H9 (cell line): ENCODE measurements at regions not wholly inside any gene's neighbourhood (a gene's known extent, or its start where the extent isn't known, plus 50 kb on each side); places are given as distances from the start of the nearest gene placed in this dataset.

Source experiments
- DNase-seq: peaks from one replicate; pipeline ENCODE4 v3.0.0-alpha.2; 2017
- H2AFZ ChIP-seq: one replicate; pipeline ENCODE4 v1.6.1; 2013; ENCODE audit warnings: mild to moderate bottlenecking, low read length, control low read depth, moderate library complexity
- H2AK5ac ChIP-seq: 2 replicates; pipeline ENCODE4 v1.6.1; 2013; ENCODE audit warnings: low read length, control low read depth, mixed read lengths; ENCODE audit not compliant: insufficient read length
- H2BK120ac ChIP-seq: one replicate; pipeline ENCODE4 v1.6.1; 2013; ENCODE audit warnings: low read depth, mild to moderate bottlenecking, low read length, control low read depth, inconsistent platforms; ENCODE audit not compliant: poor library complexity, severe bottlenecking
- H2BK12ac ChIP-seq: 2 replicates; pipeline ENCODE4 v1.6.1; 2013; ENCODE audit warnings: low read length, control low read depth, mixed read lengths, low read depth; ENCODE audit not compliant: insufficient read length
- H2BK15ac ChIP-seq: 2 replicates; pipeline ENCODE4 v1.6.1; 2013; ENCODE audit warnings: low read depth, low read length, control low read depth
- H2BK20ac ChIP-seq: one replicate; pipeline ENCODE4 v1.6.1; 2013; ENCODE audit warnings: low read depth, mild to moderate bottlenecking, low read length, control low read depth, inconsistent platforms; ENCODE audit not compliant: poor library complexity, severe bottlenecking
- H2BK5ac ChIP-seq: 2 replicates; pipeline ENCODE4 v1.6.1; 2013; ENCODE audit warnings: low read length, control low read depth, mixed read lengths; ENCODE audit not compliant: insufficient read length
- H3K14ac ChIP-seq: 2 replicates; pipeline ENCODE4 v1.6.1; 2013; ENCODE audit warnings: low read length, control low read depth; ENCODE audit not compliant: insufficient read depth
- H3K18ac ChIP-seq: 2 replicates; pipeline ENCODE4 v1.6.1; 2013; ENCODE audit warnings: low read depth, mild to moderate bottlenecking, mixed read lengths, low read length, control low read depth; ENCODE audit not compliant: insufficient read length
- H3K23ac ChIP-seq: 2 replicates; pipeline ENCODE4 v1.6.1; 2013; ENCODE audit warnings: low read length, control low read depth, mixed read lengths, low read depth; ENCODE audit not compliant: insufficient read length
- H3K23me2 ChIP-seq: 2 replicates; pipeline ENCODE4 v1.6.1; 2013; ENCODE audit warnings: low read depth, mild to moderate bottlenecking, mixed read lengths, low read length, control low read depth; ENCODE audit not compliant: insufficient read length, poor library complexity, severe bottlenecking
- H3K27ac ChIP-seq: 2 replicates; pipeline ENCODE4 v1.5.1; 2013; ENCODE audit warnings: low read length, control low read depth, mixed read lengths, low read depth; ENCODE audit not compliant: insufficient read length
- H3K27me3 ChIP-seq: 2 replicates; pipeline ENCODE4 v1.6.1; 2013; ENCODE audit warnings: low read length, control low read depth, inconsistent platforms; ENCODE audit not compliant: insufficient read depth
- H3K4ac ChIP-seq: 2 replicates; pipeline ENCODE4 v1.6.1; 2013; ENCODE audit warnings: low read depth, mild to moderate bottlenecking, control low read depth, inconsistent platforms, low read length, moderate library complexity
- H3K4me1 ChIP-seq: 2 replicates; pipeline ENCODE4 v1.6.1; 2013; ENCODE audit warnings: low read length, control low read depth, inconsistent platforms; ENCODE audit not compliant: insufficient read depth
- H3K4me2 ChIP-seq: 2 replicates; pipeline ENCODE4 v1.6.1; 2013; ENCODE audit warnings: low read length, control low read depth, mixed read lengths; ENCODE audit not compliant: insufficient read length, insufficient read depth
- H3K56ac ChIP-seq: 2 replicates; pipeline ENCODE4 v1.6.1; 2013; ENCODE audit warnings: low read depth, mild to moderate bottlenecking, mixed read lengths, low read length, control low read depth; ENCODE audit not compliant: insufficient read length
- H3K79me1 ChIP-seq: 2 replicates; pipeline ENCODE4 v1.6.1; 2013; ENCODE audit warnings: low read depth, mild to moderate bottlenecking, moderate library complexity, low read length, control low read depth, inconsistent platforms; ENCODE audit not compliant: insufficient read depth, poor library complexity, severe bottlenecking
- H3K79me2 ChIP-seq: 2 replicates; pipeline ENCODE4 v1.6.1; 2013; ENCODE audit warnings: low read length, control low read depth, inconsistent platforms; ENCODE audit not compliant: insufficient read depth
- H3K9ac ChIP-seq: 2 replicates; pipeline ENCODE4 v1.6.1; 2013; ENCODE audit warnings: low read length, control low read depth, mixed read lengths; ENCODE audit not compliant: insufficient read length; ENCODE audit errors: extremely low read depth
- H3K9me3 ChIP-seq: one replicate; pipeline ENCODE4 v1.6.1; 2013; ENCODE audit warnings: low read depth, low read length, inconsistent platforms; ENCODE audit not compliant: control insufficient read depth
- H3T11ph ChIP-seq: one replicate; pipeline ENCODE4 v1.6.1; 2013; ENCODE audit warnings: mild to moderate bottlenecking, low read length, control low read depth, inconsistent platforms
- H4K20me1 ChIP-seq: one replicate; pipeline ENCODE4 v1.6.1; 2013; ENCODE audit not compliant: control insufficient read depth, insufficient read length, insufficient read depth
- H4K5ac ChIP-seq: 2 replicates; pipeline ENCODE4 v1.6.1; 2013; ENCODE audit warnings: low read depth, mild to moderate bottlenecking, mixed read lengths, low read length, control low read depth; ENCODE audit not compliant: insufficient read length
- H4K8ac ChIP-seq: replicated peaks from 2 replicates; pipeline ENCODE4 v1.6.1; 2013; ENCODE audit warnings: low read length, control low read depth, mixed read lengths, low read depth; ENCODE audit not compliant: insufficient read length
- H4K91ac ChIP-seq: 2 replicates; pipeline ENCODE4 v1.6.1; 2013; ENCODE audit warnings: low read depth, mild to moderate bottlenecking, moderate library complexity, mixed read lengths, low read length, control low read depth; ENCODE audit not compliant: insufficient read length
- H3K27ac Mint-ChIP-seq, 3 experiments: 2 replicates in 2 of 3; 3 replicates in 1 of 3; pipeline ENCODE4 v1.8.0; 2020 to 2021; ENCODE audit warnings: mixed read lengths in 3 of 3, mild to moderate bottlenecking in 1 of 3, moderate library complexity in 1 of 3
- H3K27me3 Mint-ChIP-seq: 2 replicates; pipeline ENCODE4 v1.8.0; 2021; ENCODE audit warnings: low read depth, mild to moderate bottlenecking, moderate library complexity, mixed read lengths
- H3K36me3 Mint-ChIP-seq, 3 experiments: 2 replicates in 2 of 3; 3 replicates in 1 of 3; pipeline ENCODE4 v1.8.0; 2020 to 2021; ENCODE audit warnings: low read depth in 3 of 3, mixed read lengths in 3 of 3; ENCODE audit not compliant: insufficient read depth in 1 of 3
- H3K4me1 Mint-ChIP-seq, 2 experiments: 2 replicates each; pipeline ENCODE4 v1.8.0; 2020; ENCODE audit warnings: mixed read lengths in 2 of 2
- H3K4me3 Mint-ChIP-seq, 2 experiments: 2 replicates in 1 of 2; 3 replicates in 1 of 2; pipeline ENCODE4 v1.8.0; 2020 to 2021; ENCODE audit warnings: mild to moderate bottlenecking in 2 of 2, mixed read lengths in 2 of 2, moderate library complexity in 1 of 2
- H3K9me3 Mint-ChIP-seq, 2 experiments: 2 replicates in 1 of 2; 3 replicates in 1 of 2; pipeline ENCODE4 v1.8.0; 2020; ENCODE audit warnings: mild to moderate bottlenecking in 2 of 2, mixed read lengths in 2 of 2, moderate library complexity in 1 of 2
- WGBS: extraction: QIAGEN DNeasy Blood & Tissue Kit; methylation state at CpG from one replicate; pipeline ENCODE4 v1.1.7; 2013; ENCODE audit warnings: missing lambda C conversion rate, low lambda C conversion rate, mixed read lengths; ENCODE audit not compliant: insufficient read length; ENCODE audit errors: extremely low coverage; 5-methylcytosine and 5-hydroxymethylcytosine counted together
- TF ChIP-seq, protein P1 (sequence below): fragments of 200-600 bp; sonication (generic); conservative IDR thresholded peaks from 3 replicates; pipeline ENCODE4 v1.8.0; 2021; ENCODE audit warnings: antibody characterized with exemption, mild to moderate bottlenecking

DNA sequence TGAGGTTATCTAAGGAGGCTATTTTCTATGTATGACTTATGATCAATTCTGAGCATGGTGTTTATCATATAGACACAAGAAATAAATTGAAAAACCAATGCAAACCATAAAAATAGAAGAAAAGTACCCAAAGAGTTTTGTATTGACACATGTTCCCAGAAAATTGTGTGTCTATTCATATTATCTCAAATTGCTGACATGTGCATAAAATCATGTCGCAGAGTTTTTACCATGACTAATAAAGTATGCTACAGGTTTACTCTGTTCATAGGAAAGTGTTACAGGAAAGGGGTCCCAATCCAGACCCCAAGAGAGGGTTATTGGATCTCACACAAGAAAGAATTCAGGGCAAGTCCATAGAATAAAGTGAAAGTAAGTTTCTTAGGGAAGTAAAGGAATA, 290.7 kb upstream of the NRXN1 start:
- no peaks in the 10 kb centered on the region for H3K27me3 ChIP-seq
- H3K4me2 ChIP-seq: no peak overlapping the region
- no peak overlapping the region for H3K23ac ChIP-seq
- no peaks in the 10 kb centered on the region for H3K79me2 ChIP-seq
- no peak overlapping the region for H3K14ac ChIP-seq
- no peak overlapping the region for H2BK12ac ChIP-seq
- no peak overlapping the region for H3T11ph ChIP-seq
- H3K27me3 Mint-ChIP-seq: no peaks in the 10 kb centered on the region
- H3K18ac ChIP-seq: no peak overlapping the region
- no peak overlapping the region for H2BK120ac ChIP-seq
- no peaks in the 10 kb centered on the region for H3K4me1 ChIP-seq
- H2AK5ac ChIP-seq: no peak overlapping the region
- H3K4me1 Mint-ChIP-seq: peaks cover 9 to 10% of the 10 kb centered on the region in 2 experiments
- H3K9me3 Mint-ChIP-seq: peaks cover 21 to 24% of the 10 kb centered on the region in 2 experiments
- WGBS: no CpG with 5 or more reads among the region's 1 CpG
- H3K56ac ChIP-seq: no peak overlapping the region
- H4K20me1 ChIP-seq: no peaks in the 10 kb centered on the region
- no peak overlapping the region for H3K27ac ChIP-seq
- H3K9ac ChIP-seq: no peak overlapping the region
- TF ChIP-seq, protein P1, sequence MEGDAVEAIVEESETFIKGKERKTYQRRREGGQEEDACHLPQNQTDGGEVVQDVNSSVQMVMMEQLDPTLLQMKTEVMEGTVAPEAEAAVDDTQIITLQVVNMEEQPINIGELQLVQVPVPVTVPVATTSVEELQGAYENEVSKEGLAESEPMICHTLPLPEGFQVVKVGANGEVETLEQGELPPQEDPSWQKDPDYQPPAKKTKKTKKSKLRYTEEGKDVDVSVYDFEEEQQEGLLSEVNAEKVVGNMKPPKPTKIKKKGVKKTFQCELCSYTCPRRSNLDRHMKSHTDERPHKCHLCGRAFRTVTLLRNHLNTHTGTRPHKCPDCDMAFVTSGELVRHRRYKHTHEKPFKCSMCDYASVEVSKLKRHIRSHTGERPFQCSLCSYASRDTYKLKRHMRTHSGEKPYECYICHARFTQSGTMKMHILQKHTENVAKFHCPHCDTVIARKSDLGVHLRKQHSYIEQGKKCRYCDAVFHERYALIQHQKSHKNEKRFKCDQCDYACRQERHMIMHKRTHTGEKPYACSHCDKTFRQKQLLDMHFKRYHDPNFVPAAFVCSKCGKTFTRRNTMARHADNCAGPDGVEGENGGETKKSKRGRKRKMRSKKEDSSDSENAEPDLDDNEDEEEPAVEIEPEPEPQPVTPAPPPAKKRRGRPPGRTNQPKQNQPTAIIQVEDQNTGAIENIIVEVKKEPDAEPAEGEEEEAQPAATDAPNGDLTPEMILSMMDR: no peak
- H4K5ac ChIP-seq: no peak overlapping the region
- DNase-seq: no peak
- H3K4ac ChIP-seq: no peak overlapping the region
- H4K91ac ChIP-seq: no peak overlapping the region
- H3K36me3 Mint-ChIP-seq: peaks cover 7 to 22% (median 13%) of the 10 kb centered on the region in 3 experiments
- H3K79me1 ChIP-seq: no peaks in the 10 kb centered on the region
- no peak overlapping the region for H3K4me3 Mint-ChIP-seq
- H3K27ac Mint-ChIP-seq: no peak overlapping the region
- H2BK15ac ChIP-seq: no peak overlapping the region
- H4K8ac ChIP-seq: no peak overlapping the region
- H2AFZ ChIP-seq: no peak overlapping the region
- H3K9me3 ChIP-seq: no peaks in the 10 kb centered on the region
- H2BK5ac ChIP-seq: no peak overlapping the region
- no peaks in the 10 kb centered on the region for H3K23me2 ChIP-seq
- no peak overlapping the region for H2BK20ac ChIP-seq
